Muscle layer of colon (tissue), 2 donors: ENCODE measurements at regions not wholly inside any gene's neighbourhood (a gene's known extent, or its start where the extent isn't known, plus 50 kb on each side); places are given as distances from the start of the nearest gene placed in this dataset.

Experiments used
- H3K27ac ChIP-seq: one replicate; pipeline ENCODE4 v1.7.0; 2013; ENCODE audit warnings: low read depth, mild to moderate bottlenecking, low read length, moderate library complexity
- H3K27me3 ChIP-seq, 2 donors: one replicate each; pipeline ENCODE4 v1.7.0; 2013; ENCODE audit warnings: low read length in 2 of 2, mild to moderate bottlenecking in 2 of 2; ENCODE audit not compliant: insufficient read depth in 2 of 2, control insufficient read depth in 1 of 2
- H3K36me3 ChIP-seq: one replicate; pipeline ENCODE4 v1.7.0; 2013; ENCODE audit warnings: mild to moderate bottlenecking, low read length; ENCODE audit not compliant: insufficient read depth
- H3K4me1 ChIP-seq: one replicate; pipeline ENCODE4 v1.7.0; 2013; ENCODE audit warnings: mild to moderate bottlenecking, low read length; ENCODE audit not compliant: insufficient read depth
- H3K4me3 ChIP-seq, 2 donors: one replicate each; pipeline ENCODE4 v1.7.0; 2013; ENCODE audit warnings: low read length in 2 of 2, low read depth in 1 of 2, mild to moderate bottlenecking in 1 of 2, moderate library complexity in 1 of 2
- H3K9ac ChIP-seq: one replicate; pipeline ENCODE4 v1.7.0; 2013; ENCODE audit warnings: low read length
- H3K9me3 ChIP-seq: one replicate; pipeline ENCODE4 v1.7.0; 2013; ENCODE audit warnings: mild to moderate bottlenecking, low read length
- donor health status: abdominal sarcoma.
- donor health status: Adenocarcinoma of cecum.

GRCh38 chr3:64332459-64333350 lies 107.4 kb upstream of the PRICKLE2 start:
- Histone ChIP-seq H3K9me3 (no peaks in the 10 kb centered on the region), H3K36me3 (no peaks in the 10 kb centered on the region), H3K4me3 (no peak overlapping the region), H3K4me1 (peaks cover 6% of the 10 kb centered on the region), H3K9ac (no peak overlapping the region), H3K27ac (no peak overlapping the region), H3K27me3 (no peaks in the 10 kb centered on the region)

DNA sequence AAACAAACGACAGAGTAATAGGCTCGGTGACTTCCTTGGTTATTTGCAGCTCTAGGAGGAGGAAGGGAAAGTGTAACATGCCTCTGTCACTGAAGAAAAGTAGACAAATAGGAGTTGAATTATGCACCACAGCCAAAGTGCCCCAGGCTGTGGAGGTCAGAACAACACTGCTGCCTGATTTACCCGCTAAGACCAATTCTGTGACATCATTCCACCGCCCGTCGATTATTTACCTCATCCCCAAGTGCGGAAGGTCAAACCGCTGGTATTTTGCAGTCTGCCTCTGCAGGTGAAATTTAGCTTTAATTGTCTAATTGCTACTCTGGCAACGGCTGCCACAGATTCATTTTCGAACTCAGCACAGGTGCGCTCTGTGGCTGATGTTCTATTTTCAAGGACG lies 106.3 kb upstream of the PRICKLE2 start:
- Histone ChIP-seq H3K36me3 (no peaks in the 10 kb centered on the region), H3K4me1 (peaks cover 6% of the 10 kb centered on the region), H3K9ac (no peak overlapping the region), H3K4me3 (no peak overlapping the region), H3K27me3 (no peaks in the 10 kb centered on the region), H3K27ac (no peak overlapping the region), H3K9me3 (no peaks in the 10 kb centered on the region)

GRCh38 chr3:64329037-64329436 lies 103.8 kb upstream of the PRICKLE2 start:
- H3K9ac ChIP-seq = no peak overlapping the region
- no peaks in the 10 kb centered on the region for H3K27me3 ChIP-seq
- H3K9me3 ChIP-seq = no peaks in the 10 kb centered on the region
- no peaks in the 10 kb centered on the region for H3K36me3 ChIP-seq
- no peak overlapping the region for H3K4me3 ChIP-seq
- peaks cover 6% of the 10 kb centered on the region for H3K4me1 ChIP-seq
- H3K27ac ChIP-seq = no peak overlapping the region

DNA sequence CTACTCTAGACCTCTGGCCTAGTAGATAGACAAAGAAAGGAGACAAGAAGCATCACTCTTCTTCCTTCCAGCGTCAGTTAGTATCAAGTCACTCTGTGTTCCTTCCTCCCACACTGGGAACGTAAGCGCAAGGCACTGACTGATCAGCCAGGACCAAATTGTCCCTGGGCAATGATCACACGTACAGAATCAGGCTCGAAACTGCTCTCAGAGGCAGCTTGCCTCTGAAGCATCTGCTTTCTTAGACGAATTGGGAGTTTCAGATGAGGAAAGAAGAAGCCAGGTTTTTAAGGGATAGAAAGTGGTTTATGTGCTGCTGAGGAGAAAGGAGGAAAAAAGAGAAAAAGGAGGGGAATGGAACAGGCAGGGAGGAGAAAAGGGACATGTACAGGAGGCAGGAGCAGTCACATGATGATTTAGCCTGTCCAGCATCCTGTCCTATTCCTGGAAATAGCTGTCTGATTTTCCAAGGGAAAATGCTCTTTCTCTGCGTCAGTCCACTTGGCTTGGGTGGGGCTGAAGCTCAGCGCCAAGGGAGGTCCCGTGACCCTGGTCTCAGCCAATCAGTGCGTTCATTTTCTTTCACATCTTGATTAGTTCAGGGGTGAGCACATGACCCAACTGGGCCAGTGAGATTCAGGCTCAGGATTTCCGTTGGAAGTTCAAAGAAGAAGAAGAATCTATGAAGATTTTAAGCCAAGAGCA lies 102.0 kb upstream of the PRICKLE2 start:
- Histone ChIP-seq H3K4me1 (peaks cover under 1% of the 10 kb centered on the region), H3K9me3 (no peaks in the 10 kb centered on the region), H3K27ac (no peak overlapping the region), H3K36me3 (no peaks in the 10 kb centered on the region), H3K27me3 (no peaks in the 10 kb centered on the region), H3K9ac (no peak overlapping the region), H3K4me3 (no peak overlapping the region)

GRCh38 chr3:64321747-64322146 lies 96.5 kb upstream of the PRICKLE2 start:
- H3K9me3 ChIP-seq = no peaks in the 10 kb centered on the region
- no peak overlapping the region for H3K4me3 ChIP-seq
- no peaks in the 10 kb centered on the region for H3K27me3 ChIP-seq
- H3K36me3 ChIP-seq = no peaks in the 10 kb centered on the region
- no peaks in the 10 kb centered on the region for H3K4me1 ChIP-seq
- H3K27ac ChIP-seq = no peak overlapping the region
- H3K9ac ChIP-seq = no peak overlapping the region

GRCh38 chr3:64319391-64319790 lies 94.1 kb upstream of the PRICKLE2 start:
- H3K36me3 ChIP-seq = no peaks in the 10 kb centered on the region
- H3K27ac ChIP-seq = no peak overlapping the region
- no peaks in the 10 kb centered on the region for H3K9me3 ChIP-seq
- H3K27me3 ChIP-seq = no peaks in the 10 kb centered on the region
- H3K4me1 ChIP-seq = no peaks in the 10 kb centered on the region
- no peak overlapping the region for H3K9ac ChIP-seq
- no peak overlapping the region for H3K4me3 ChIP-seq

GRCh38 chr3:64318668-64319271 lies 93.5 kb upstream of the PRICKLE2 start:
- H3K4me3 ChIP-seq = no peak overlapping the region
- no peak overlapping the region for H3K27ac ChIP-seq
- no peaks in the 10 kb centered on the region for H3K27me3 ChIP-seq
- no peaks in the 10 kb centered on the region for H3K4me1 ChIP-seq
- H3K36me3 ChIP-seq = no peaks in the 10 kb centered on the region
- no peaks in the 10 kb centered on the region for H3K9me3 ChIP-seq
- no peak overlapping the region for H3K9ac ChIP-seq

GRCh38 chr3:64318001-64318400 lies 92.7 kb upstream of the PRICKLE2 start:
- Histone ChIP-seq H3K27ac (no peak overlapping the region), H3K4me3 (no peak overlapping the region), H3K36me3 (no peaks in the 10 kb centered on the region), H3K9ac (no peak overlapping the region), H3K9me3 (no peaks in the 10 kb centered on the region), H3K4me1 (no peaks in the 10 kb centered on the region), H3K27me3 (no peaks in the 10 kb centered on the region)

DNA sequence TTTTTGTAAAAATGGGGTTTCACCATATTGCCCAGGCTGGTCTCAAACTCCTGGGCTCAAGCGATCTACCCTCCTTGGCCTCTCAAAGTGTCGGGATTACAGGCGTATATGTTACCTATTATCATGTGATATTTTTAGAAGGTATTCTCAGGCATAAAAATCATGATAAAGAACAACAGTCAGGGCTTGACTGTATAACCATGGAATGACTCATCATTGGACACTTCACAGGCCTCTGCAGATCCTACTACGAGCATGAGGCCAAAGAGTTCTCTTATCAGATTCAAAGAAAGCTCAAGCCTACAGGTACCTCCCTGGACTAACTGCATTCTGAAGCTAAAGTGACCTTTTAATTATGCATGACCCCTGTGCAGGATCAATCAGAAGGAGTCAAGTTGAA lies 91.7 kb upstream of the PRICKLE2 start:
- Histone ChIP-seq H3K27me3 (no peaks in the 10 kb centered on the region), H3K4me3 (no peak overlapping the region), H3K9ac (no peak overlapping the region), H3K4me1 (no peaks in the 10 kb centered on the region), H3K36me3 (no peaks in the 10 kb centered on the region), H3K9me3 (no peaks in the 10 kb centered on the region), H3K27ac (no peak overlapping the region)

DNA sequence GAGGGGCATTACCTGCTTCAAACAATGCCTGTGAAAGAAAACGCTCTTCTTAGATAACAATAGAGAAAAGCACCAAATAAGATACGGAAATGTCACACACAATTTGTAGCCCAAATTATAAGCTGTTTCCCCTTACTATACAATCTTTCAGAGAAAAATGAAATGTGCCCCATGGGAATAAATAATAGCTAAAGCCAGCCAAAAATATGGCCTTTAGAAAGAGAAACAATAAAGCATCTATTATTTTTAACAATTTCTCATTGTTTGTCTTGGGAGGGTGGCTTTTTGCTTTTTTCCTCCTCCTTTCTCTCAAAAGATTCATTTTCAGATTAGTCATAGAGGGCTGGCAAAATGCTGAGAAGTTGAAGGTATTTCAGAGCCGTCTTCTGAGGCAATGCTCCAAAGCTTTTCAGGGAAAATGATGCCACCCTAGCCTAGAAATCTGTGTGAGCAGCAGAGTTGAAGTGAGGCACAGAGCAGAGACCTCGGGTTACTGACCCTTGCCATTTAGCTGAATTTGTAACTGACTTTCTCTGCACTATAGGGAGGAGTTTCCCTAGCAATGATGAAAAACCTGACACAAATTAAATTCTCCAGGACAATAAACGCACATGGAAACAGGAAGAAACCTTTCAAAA lies 86.3 kb upstream of the PRICKLE2 start:
- Histone ChIP-seq H3K27me3 (no peaks in the 10 kb centered on the region), H3K27ac (no peak overlapping the region), H3K9ac (no peak overlapping the region)

DNA sequence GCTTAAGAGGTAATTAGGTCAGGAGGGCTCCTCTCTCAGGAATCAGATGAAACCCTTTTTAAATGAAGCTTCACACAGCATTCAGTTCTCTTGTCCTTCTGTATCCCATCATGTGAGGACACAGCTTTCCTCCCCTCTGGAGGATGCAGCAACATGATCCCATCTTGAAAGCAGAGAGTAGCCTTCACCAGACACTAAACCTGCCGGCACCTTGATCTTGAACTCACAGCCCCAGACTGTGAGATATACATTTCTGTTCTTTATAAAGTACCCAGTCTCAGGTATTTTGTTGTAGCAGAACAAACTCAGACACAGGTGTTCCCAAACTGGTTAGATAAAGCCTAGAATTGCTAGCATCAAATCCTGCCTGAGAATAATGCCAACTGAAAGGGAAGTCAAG lies 83.7 kb upstream of the PRICKLE2 start:
- Histone ChIP-seq H3K36me3 (no peaks in the 10 kb centered on the region), H3K27ac (no peak overlapping the region), H3K4me3 (no peak overlapping the region), H3K27me3 (no peaks in the 10 kb centered on the region), H3K9me3 (no peaks in the 10 kb centered on the region), H3K4me1 (peaks cover 4% of the 10 kb centered on the region), H3K9ac (no peak overlapping the region)

More for the DNA sequence above, 86.3 kb upstream of the PRICKLE2 start:
- no peak overlapping the region for H3K4me3 ChIP-seq
- no peaks in the 10 kb centered on the region for H3K9me3 ChIP-seq
- peaks cover 4% of the 10 kb centered on the region for H3K4me1 ChIP-seq
- no peaks in the 10 kb centered on the region for H3K36me3 ChIP-seq
